Activated CD4-positive, CD25-positive, alpha-beta regulatory T cell treated with anti-CD3 and anti-CD28 coated beads, Interleukin-2, amount 50 U/mL, for 24 hours (primary cell): ENCODE measurements at regions not wholly inside any gene's neighbourhood (a gene's known extent, or its start where the extent isn't known, plus 50 kb on each side); places are given as distances from the start of the nearest gene placed in this dataset.
"Not testable (repeated sequence)": the region's sequence is repeated elsewhere in the genome, so short reads cannot be mapped to it uniquely, and the experiment has no call there.

ENCODE experiments used
- ATAC-seq, 2 donors: fragments of 150-1000 bp; cut with Tn5 transposase; one replicate each; pipeline ENCODE4 v1.10.0; 2021; ENCODE audit warnings: mild to moderate bottlenecking in 1 of 2, moderate library complexity in 1 of 2

DNA sequence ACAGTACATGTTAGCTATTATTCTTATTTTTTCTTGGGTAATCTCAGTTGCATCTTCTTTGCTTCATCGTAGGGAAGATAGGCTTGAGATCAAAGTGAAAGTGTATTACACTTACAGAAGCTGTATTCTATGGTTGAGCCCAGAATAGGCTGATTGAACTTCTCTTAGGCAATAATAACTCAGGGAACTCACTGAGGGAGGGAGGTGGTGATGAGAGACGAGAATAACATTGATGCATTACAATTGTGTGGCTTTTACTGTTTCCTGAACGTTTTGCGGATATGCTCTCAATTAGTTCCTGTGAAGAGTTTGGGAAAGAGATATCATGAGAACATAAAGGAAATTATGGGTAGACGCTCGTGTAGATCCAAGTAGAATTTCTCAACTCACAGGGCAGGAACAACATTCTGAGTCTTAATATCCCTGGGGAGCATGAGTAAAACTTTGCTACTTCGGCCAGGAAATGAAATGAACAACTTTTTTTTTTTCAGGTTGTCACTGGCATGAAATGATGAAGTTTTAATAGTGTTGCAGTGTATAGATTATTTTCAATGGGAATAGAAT lies 302.2 kb downstream of the TUSC7 start:
- no peak for ATAC-seq

DNA sequence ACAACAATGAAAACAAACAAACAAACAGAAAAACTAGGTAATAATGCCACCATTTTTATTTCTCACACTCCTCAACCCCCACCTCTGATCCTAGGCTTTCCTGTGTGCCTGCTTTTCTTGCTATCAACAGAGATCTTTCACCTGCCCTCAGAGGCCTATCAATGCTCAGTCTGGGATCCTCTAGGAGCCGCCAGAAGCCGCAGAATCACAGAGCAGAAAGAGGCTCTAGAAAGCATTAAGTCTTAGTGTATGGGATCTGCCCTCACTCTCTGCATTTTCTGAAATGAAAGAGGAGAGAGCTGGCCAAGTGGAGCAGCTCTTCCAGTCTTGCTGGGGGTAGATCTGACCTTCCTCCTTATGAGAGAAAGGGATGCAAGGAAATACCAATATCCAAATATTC lies 306.8 kb downstream of the TUSC7 start:
- no peak for ATAC-seq

DNA sequence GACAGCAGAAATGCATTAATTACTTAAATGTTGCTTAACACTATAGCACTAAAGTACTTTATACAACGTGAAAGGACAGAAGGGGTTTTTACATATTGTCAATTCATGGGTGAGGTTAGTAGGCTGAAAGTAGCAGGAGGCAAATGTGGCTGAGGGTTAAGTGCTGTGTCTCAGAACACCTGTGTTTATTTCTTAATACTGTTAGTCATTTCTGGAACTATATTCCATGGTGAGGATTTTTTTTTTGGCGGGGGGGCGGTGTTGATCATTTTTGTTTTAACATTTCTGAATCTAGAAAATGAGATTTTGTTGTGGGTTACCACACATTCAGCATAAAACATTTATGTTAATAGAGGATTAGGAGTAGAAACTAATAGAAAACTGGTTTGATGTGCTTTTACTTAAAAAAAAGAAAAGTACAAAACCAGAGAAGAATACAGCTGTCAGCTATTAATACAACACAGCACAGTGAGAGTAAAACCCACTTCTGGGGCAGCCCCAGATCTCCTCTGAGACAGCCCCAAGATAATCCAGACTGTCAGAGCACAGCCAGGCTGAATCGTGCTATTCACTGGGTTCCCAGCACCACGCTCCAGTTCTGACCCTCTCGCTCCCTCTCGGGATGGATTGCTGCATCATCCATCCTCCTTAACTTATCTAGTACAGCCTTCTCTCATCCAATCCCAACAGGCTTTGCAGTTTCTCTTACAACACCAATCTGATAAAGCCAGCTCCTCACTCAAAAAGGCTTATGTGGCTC lies 307.7 kb downstream of the TUSC7 start:
- no peak for ATAC-seq

DNA sequence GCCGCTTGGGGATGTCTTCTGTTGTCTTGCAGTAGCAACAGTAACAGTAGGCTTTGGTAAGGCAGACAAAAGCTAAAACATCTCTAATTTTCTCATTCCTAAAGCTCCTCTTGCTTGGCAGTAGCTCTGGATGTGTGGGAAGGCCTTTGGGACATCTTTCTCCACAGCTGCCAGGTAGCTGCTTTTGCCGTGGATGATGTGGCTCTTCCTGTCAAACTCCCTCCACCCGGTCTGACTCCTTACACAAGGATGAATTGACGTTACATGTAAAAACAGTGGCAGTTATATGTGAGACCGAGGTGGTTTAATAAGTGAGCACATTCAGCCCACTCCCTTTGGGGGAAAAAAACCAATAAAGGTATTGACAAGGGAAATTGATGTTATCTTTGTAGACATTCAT lies 309.1 kb downstream of the TUSC7 start:
- ATAC-seq, result no peak

DNA sequence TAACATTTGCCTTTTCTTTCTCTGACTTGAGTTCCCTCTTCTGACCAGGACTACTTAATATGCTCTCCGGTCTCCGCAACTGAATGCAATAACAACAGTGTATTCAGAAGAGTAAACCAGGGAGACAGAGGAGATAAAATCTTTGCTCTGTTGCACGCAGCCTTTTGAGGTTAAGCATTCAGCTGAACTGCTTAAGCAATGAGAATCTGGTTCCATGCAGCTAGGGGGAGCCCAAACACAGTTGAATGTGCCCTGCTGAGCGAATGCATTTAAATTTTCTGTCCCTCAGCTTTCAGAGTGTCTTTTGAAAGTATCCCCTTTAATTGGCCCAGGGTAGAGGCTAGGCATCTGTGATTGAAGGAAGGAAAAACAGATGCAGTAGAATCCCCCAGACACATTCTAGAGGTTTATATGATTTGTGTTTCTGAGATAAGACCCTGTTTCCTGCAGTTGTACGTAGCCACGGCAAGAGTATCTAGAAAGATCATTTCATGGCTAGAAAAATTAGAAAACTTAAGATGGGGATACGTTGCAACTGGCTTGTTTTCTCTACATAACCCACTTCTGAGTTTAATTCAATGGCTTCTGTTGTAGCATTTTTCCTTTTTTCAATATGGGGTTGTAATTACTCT lies 309.6 kb downstream of the TUSC7 start:
- ATAC-seq, result no peak

DNA sequence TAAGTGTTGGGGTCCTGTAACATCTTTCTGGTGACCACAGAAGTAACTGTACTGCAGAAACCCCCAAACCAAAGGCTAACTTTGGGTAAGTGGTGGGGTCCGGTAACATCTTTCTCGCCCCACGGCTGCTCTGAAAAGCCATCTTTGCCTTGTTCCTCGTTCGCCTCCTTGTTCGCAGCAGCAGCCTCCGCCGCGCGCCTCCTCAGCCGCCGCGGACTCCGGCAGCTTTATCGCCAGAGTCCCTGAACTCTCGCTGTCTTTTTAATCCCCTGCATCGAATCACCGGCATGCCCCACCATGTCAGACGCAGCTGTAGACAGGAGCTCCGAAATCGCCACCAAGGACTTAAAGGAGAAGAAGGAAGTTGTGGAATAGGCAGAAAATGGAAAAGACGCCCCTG lies 316.8 kb downstream of the TUSC7 start:
- no peak for ATAC-seq

DNA sequence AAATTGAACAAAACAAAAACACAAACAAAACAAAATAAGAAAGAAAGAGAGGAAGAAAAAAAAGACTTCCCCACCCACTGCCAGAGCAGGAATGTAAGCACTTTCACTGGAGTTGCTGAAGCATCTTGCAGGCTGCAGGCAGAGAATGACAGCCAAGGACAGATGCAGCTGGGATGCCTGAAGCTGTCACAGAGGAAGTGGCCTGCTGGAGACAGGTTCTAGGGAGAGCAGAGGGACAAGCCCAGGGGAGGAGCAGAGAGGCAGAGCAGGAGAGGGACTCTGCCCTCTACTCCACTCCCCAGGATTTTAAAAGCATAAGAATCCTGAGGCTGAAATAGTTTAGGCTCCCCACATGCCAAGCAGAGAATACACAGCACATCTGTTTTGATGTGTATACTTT lies 326.2 kb downstream of the TUSC7 start:
- ATAC-seq, result no peak

DNA sequence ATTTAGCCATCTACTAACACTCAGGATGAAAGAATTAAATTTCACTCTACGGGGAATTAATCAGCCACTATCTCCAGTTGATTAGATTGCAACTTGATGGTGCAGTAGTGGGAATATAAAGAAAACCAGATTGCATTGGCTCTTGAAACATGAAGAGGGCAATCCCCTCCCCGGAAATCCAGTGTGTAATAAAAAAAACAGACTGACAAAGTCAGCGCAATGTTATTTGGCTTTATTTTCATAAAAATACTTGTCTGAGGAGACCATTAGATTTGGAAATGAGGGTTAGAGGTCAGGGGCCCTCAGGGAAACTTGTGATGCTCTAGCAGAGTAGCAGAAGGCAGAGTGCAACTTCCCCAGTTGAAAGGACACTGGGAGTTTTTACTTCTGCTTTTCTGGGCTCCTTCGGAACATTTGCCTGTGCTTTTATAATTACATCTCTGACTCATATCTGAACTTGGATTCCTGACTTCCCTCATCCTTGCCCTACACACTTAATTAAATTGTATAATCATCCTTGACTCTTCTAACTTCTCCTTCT lies 326.8 kb downstream of the TUSC7 start:
- no peak for ATAC-seq

DNA sequence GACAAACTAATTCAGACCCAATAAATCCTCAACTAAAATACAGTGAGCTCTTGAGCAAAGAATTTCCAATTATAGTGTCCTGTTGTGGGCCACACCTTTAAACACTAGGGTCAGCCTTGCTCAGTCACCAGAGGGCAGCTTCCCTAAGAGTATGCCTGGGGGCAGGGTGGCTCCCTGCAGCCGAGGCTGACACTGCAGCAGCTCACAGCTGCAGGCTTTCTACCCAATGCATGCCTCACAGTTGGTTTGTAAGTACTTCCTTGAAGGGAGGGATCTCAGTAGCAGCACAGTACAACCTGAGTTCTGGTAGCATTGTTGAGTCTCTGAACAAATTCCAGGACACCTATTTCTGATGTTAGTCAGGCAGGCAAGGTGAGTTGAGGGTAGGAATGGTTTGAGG lies 335.6 kb downstream of the TUSC7 start:
- no peak for ATAC-seq

DNA sequence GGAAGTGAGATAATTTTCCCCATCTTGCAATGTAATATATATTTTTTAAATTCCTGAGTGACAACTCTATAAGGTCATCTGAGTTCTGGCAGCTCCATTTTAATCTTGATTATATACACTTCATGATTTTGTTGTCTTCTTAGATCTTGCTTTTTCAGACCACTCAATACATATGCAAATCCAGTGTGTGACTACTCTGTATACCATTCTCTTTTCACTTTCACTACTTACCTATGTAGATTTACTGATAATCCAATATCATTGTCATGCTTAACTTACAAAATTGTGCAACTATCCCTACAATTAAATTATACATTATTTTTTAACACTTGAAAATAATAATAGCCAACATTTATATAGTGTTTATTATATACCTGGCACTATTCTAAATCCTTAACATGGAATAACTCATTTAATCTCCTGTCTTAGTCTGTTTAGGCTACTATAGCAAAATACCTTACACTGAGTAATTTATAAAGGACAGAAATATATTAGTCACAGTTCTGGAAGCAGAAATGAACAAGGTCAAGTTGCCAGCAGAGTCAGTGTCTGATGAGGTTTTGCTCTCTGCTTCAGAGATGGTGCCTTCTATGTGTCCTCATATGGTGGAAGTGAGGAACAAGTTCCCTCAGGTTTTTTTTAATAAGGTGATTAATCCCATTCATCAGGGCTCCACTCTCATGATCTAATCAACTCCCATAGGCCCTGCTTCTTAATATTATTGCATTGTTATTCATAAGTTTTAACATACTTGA lies 338.5 kb downstream of the TUSC7 start:
- ATAC-seq, result no peak

DNA sequence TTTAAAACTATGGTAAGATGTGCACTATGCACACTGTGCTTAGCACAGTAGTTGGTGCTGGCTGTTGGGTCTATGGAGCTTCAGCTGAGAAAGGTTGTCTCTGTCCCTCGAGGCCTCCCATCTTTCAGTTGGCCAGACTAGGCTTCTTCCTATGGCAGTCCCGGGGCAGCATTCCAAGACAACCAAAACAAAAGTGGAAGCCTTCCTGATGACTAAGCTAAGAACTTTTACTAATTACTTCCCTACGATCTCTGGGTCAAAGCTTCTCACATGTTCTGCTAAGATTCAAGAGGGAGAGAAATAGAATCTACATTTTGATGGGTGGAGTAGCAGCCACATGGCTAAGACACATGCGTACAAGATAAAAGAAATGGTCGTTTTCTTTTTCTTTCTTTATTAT lies 342.8 kb downstream of the TUSC7 start:
- ATAC-seq, result no peak

DNA sequence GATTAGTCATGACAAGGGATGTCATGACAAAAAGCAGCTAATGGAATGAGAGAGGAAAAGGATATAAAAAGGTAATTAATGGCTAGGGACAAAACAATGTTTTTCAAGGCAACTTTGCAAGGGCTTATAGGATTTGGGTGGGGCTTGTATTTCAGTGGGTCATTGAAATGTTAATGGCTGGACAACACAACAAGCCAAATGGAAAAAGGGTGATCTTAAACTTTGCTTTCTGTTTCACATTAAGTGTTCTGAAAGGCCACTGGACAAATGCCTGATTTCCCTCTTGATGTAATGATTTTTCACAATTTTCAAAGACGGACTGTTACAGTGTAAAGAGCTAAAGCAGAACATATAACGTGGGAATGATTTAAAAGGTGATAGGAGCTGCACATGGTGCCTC lies 345.0 kb downstream of the TUSC7 start:
- ATAC-seq, result no peak

DNA sequence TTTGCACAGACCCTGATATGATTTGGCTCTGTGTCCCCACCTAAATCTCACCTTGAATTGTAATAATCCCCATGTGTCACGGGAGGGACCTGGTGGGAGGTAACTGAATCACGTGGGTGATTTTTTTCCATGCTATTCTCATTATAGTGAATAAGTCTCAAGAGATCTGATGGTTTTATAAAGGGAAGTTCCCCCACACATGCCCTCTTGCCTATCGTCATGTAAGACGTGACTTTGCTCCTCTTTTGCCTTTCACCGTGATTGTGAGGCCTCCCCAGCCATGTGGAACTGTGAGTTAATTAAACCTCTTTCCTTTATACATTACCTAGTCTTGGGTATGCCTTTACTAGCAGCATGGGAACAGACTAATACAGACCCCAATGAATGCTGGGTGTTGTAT lies 347.4 kb downstream of the TUSC7 start:
- ATAC-seq, result not testable (repeated sequence)

DNA sequence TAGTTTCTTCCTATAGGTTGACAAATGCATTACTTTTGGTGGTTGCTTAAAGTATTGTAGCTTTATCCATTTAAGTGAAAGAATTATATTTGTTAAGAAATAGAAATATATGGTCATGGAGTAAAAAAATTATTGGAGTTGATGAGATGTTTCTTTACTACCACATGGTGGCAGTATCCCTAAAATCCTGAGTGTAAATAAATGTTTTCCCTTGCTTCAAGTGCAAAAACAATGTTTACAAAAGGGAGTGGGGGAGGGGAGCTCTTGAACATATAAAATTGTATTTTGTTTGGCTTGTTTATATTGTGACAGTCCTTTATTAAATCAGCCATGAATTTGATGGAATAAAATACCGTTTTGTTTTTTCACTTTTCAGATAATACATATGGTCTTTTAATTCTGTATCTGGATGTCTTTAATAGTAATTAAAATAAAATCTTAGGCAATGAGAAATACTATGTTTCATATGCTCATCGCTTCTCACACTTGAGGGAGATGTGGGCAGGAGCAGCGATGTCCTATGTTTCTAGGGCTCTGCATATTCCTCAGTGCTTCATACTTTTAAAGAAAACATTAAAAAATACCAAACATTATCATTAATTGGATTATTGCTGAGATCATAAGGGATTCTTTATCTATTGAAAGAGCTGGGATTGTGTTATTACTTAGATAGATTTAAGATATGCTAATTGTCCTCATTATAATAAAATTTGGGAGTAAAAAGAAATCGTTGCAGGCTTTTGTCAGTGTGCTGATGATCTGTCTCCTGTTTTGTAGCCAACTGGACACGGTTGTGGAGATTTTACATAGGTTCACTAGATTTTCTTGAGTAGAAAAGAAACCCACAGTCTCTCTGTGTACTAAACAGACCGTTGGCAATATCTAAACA lies 349.7 kb downstream of the TUSC7 start:
- no peak for ATAC-seq

DNA sequence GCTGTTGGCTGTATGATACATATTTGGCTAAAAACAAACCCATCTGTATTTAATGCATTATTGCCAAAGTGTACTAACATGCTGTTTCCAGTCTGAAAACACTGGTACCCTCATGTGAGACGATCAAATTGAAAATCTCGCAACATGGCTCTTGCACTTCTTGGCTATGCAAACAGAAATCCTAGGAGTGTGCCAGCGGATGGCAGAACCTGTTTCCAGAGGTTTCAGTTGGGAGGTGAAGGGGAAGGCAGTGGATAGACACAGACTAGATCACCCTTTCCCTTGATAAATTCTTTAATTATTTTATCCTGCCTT lies 350.3 kb downstream of the TUSC7 start:
- ATAC-seq, result no peak

DNA sequence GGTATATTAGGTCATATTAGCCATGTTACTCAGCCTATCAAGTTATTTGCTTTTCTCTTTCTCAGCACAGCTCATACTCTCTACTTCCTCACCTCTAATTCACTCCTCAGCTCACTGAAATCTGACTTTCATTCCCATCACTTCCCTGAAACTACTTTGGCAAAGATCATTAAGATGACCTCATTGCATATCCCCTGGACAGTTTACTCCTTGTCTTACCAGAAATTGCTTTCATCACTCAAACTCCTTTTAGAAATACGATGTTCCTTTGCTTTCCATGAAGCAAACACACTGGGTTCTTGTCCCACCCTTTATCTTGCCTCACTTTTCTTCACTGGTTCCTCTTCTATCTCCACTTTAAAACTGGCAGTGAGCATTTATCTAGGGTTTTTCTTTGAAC lies 354.4 kb downstream of the TUSC7 start:
- no peak for ATAC-seq

DNA sequence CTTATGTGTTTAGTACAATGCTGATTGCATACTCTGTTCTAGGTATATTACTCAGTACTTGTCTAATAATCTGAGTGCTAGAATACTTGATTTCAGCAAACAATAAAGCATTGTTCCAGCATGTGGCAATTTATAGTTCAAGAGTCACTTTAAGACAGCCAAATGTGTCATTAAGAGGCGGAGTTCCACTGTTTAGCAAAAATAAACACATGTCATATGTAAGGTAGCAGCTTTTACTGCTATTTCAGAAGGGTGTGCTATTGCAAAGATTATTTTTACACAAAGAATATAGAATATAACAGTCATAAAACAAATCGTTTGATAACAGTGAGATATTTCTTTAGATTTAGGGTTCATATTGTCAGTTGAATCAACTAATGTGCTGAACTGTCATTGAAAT lies 358.7 kb downstream of the TUSC7 start:
- no peak for ATAC-seq

DNA sequence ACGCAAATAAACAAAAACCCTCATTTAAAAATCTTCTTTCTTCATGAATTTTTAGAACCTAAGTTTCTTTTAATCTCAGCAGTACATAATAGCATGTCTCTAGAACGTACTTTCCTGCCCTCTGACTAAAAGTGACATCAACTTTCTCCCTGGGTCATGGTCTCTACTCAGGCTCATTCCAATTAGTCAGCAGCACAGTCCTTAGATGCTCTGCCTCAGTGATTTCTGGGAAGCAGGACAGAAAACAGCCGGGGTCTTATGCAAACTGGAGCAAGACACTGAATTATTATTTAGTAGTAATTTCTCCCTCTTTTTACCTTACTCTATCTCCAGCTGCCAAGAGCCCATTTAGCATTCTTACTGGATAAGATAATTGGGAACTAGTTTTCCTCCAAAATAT lies 365.2 kb downstream of the TUSC7 start:
- ATAC-seq, result no peak

DNA sequence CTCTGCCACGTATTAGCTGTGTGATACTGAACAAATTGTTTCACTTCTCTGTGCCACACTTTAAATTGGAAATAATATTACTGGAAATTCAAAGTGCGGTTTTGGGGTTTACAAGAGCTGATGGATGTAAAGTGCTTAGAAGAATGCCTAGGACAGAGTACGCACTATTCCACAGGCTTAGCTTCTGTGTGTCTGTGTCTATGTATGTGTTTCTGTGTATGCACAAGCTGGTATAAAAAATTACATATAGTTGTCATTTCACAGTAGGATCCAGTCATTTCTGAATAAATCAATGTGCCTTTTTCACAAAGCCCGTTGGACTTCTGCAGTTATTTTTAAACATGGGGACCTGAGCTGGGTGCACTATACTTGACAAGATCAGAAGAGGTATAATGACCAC lies 370.4 kb downstream of the TUSC7 start:
- no peak for ATAC-seq

DNA sequence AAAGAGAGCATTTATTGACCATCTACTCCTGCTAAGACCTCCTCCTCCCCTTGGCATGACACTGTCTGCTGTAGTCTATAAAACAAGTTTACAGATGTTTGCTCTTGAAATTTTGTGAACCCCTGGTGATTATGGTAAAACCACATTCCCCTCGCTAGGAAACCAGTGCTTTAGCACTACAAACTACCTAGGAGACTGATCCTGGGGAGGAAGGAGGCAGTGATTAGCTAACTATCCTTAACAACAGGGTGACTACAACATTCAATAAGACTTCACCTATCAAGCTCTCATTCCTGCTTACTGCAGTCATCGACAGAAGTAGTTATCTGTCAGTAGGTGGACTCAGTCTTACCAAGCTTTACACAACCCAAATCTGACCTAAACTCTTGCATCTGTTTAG lies 371.3 kb downstream of the TUSC7 start:
- ATAC-seq, result no peak

DNA sequence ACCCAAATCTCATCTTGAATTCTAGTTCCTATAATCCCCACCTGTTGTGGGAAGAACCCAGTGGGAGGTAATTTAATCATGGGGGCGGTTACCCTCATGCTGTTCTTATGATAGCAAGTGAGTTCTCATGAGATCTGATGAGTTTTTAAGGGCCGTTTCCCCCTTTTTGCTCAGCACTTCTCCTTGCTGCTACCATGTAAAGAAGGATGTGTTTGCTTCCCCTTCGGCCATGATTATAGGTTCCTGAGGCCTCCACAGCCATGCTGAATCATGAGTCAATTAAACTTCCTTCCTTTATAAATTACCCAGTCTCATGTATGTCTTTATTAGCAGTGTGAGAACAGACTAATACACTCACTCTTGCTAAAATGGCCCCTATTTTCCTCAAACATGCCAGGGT lies 374.7 kb downstream of the TUSC7 start:
- no peak for ATAC-seq

DNA sequence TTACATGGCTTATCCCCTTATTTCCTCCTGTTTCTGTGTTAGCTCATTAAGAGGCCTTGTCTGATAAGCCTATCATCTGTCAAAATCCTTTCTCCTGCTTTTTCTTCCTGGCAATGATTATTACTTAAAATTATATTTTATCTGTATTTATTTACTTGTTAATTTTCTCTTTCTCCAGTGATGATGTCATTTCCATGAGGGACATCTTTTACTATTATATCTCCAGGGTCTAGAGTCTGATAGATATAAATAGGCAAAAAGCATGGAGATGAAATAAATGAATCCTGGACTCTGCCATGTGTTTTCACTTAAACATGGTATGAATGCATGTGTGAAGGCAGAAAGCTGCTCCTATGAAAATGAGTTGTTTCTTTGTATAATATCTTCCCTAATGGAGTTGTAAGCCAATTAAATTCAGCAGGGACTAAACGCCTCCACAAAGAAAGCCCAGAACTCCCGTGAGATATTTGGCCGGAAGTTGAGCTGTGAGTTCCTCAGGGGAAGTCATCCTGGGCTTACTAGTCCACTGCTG lies 375.2 kb downstream of the TUSC7 start:
- ATAC-seq, result no peak
